Endothelial cell of umbilical vein (primary cell): ENCODE measurements at regions not wholly inside any gene's neighbourhood (a gene's known extent, or its start where the extent isn't known, plus 50 kb on each side); places are given as distances from the start of the nearest gene placed in this dataset.

Source experiments
- BruUV-seq: library from RNA; stranded (reverse); fragments of 400-500 nt; replicated peaks from 2 replicates; lab custom pipeline; 2021; lab: Mats Ljungman, UMichigan
- CTCF ChIA-PET: fragments of 300-600, 350-600 bp; sonication (Branson Sonifier 250); formaldehyde crosslinking; loops from one replicate; lab custom pipeline; 2021; ENCODE audit warnings: antibody characterized with exemption, inconsistent platforms; lab: Charles Lee
- POLR2A ChIA-PET: fragments of 300-600, 350-600 bp; sonication (Branson Sonifier 250); formaldehyde crosslinking; loops from one replicate; lab custom pipeline; 2021; ENCODE audit warnings: antibody characterized with exemption, inconsistent platforms; lab: Charles Lee
- DNase-seq: peaks from one replicate; pipeline ENCODE4 v3.0.0-alpha.2; 2011; ENCODE audit warnings: low read depth, low spot score
- FAIRE-seq: peaks from 2 replicates; lab custom pipeline; 2011; peaks lifted over from hg19 to GRCh38; lab: Jason Lieb, UNC
- H2AFZ ChIP-seq: 2 replicates; pipeline ENCODE4 v1.6.0; 2012; ENCODE audit warnings: low read depth, low read length, control low read depth, inconsistent platforms
- H3K27ac ChIP-seq: 2 replicates; pipeline ENCODE4 v1.5.1; 2011; ENCODE audit warnings: low read depth, mild to moderate bottlenecking, control low read depth, low read length, moderate library complexity; ENCODE audit not compliant: insufficient read depth
- H3K27me3 ChIP-seq, 2 experiments: 2 replicates each; pipeline versions ENCODE4 v1.6.0 to v1.6.1; 2011; ENCODE audit warnings: low read length in 2 of 2, mixed read lengths in 1 of 2; ENCODE audit not compliant: control insufficient read depth in 2 of 2, insufficient read depth in 2 of 2
- H3K36me3 ChIP-seq, 2 experiments: 2 replicates in 1 of 2; 3 replicates in 1 of 2; pipeline ENCODE4 v1.5.1; 2011; ENCODE audit warnings: low read length in 2 of 2, mild to moderate bottlenecking in 1 of 2, moderate library complexity in 1 of 2; ENCODE audit not compliant: control insufficient read depth in 2 of 2, insufficient read depth in 2 of 2; ENCODE audit errors: extremely low read depth in 1 of 2
- H3K4me1 ChIP-seq: 3 replicates; pipeline ENCODE4 v1.5.1; 2011; ENCODE audit warnings: mild to moderate bottlenecking, low read length; ENCODE audit not compliant: control insufficient read depth, insufficient read depth; ENCODE audit errors: extremely low read depth
- H3K4me2 ChIP-seq: 2 replicates; pipeline ENCODE4 v1.6.1; 2011; ENCODE audit warnings: low read length, control low read depth, mixed read lengths; ENCODE audit not compliant: insufficient read depth
- H3K4me3 ChIP-seq, 3 experiments: fragments of 200-600 bp in 1 of 3; sonication (generic), shearing (Covaris generic) in 1 of 3; replicated peaks in 1 of 3; 2 replicates each; pipeline ENCODE4 v1.5.1; 2011 to 2016; ENCODE audit warnings: control low read depth in 3 of 3, low read length in 3 of 3, mild to moderate bottlenecking in 2 of 3, inconsistent platforms in 1 of 3, low read depth in 1 of 3, moderate library complexity in 1 of 3; ENCODE audit not compliant: insufficient read depth in 1 of 3
- H3K79me2 ChIP-seq: 2 replicates; pipeline ENCODE4 v1.6.0; 2012; ENCODE audit warnings: low read length, inconsistent platforms; ENCODE audit not compliant: control insufficient read depth, insufficient read depth
- H3K9ac ChIP-seq: replicated peaks from 2 replicates; pipeline ENCODE3; 2011; ENCODE audit warnings: low read length, control low read depth; ENCODE audit not compliant: insufficient read depth; ENCODE audit errors: extremely low read depth
- H3K9me1 ChIP-seq: replicated peaks from 3 replicates; pipeline ENCODE4 v1.6.0; 2011; ENCODE audit warnings: mild to moderate bottlenecking, low read length; ENCODE audit not compliant: control insufficient read depth, insufficient read depth; ENCODE audit errors: extremely low read depth
- H3K9me3 ChIP-seq: replicated peaks from 2 replicates; pipeline ENCODE4 v1.5.1; 2012; ENCODE audit warnings: low read length, inconsistent platforms; ENCODE audit not compliant: control insufficient read depth, insufficient read depth
- H4K20me1 ChIP-seq: replicated peaks from 2 replicates; pipeline ENCODE3; 2011; ENCODE audit warnings: mild to moderate bottlenecking, low read length; ENCODE audit not compliant: control insufficient read depth, insufficient read depth; ENCODE audit errors: extremely low read depth
- EZH2 ChIP-seq: IDR thresholded peaks from 2 replicates; pipeline ENCODE4 v1.6.1; 2012; ENCODE audit warnings: borderline replicate concordance, low read depth, mild to moderate bottlenecking, moderate library complexity, low read length, inconsistent platforms; ENCODE audit not compliant: severe bottlenecking
- POLR2A ChIP-seq: IDR thresholded peaks from 2 replicates; pipeline ENCODE4 v1.6.1; 2012; ENCODE audit warnings: low read depth, mild to moderate bottlenecking, control low read depth, low read length
- dilution Hi-C: fragments of 300-500 bp; cut with MboI; formaldehyde crosslinking; loops from one replicate; pipeline ENCODE4 v1.15.0; 2019; ENCODE audit warnings: low sequenced_read_pairs; ENCODE audit not compliant: extremely low pct_ligation_motif_present
- intact Hi-C: fragments of 100-400 bp; cut with micrococcal nuclease; formaldehyde crosslinking; loops from one replicate; pipeline ENCODE4 v1.10.0; 2022
- TF ChIP-seq, protein P1 (sequence below), 2 donors: IDR thresholded peaks; 1 replicate in 1 of 2; 2 replicates in 1 of 2; pipeline ENCODE4 v1.5.1; 2011; ENCODE audit warnings: low read length in 2 of 2, mild to moderate bottlenecking in 2 of 2, moderate library complexity in 2 of 2, control low read depth in 1 of 2, inconsistent platforms in 1 of 2, low read depth in 1 of 2; ENCODE audit not compliant: insufficient read depth in 1 of 2; ENCODE audit errors: extremely low read depth in 1 of 2

DNA sequence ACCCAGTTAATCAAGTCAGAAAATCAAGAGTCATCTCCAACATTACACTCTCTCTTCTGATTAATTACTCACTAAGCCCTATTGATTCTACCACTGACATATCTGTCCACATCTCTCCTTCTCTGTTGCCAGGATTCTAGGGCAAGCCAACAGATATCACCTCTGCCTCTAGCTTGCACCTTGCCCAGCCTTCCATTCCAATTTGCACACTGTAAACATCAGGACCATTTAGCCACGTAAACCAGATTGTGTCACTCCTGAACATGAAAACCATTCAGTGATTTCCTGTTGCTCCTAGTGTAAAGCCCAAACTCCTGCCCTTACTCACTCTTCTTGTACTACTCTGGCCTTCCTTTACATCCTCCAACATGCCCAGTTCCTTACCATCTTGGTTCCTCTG is 68.0 kb upstream of the PLS3 start:
- Histone ChIP-seq H3K4me1 (peaks cover 2% of the 10 kb centered on the region), H3K4me2 (no peak overlapping the region), H3K9me1 (no peaks in the 10 kb centered on the region), H3K27me3 (no peaks in the 10 kb centered on the region), H4K20me1 (no peaks in the 10 kb centered on the region), H3K4me3 (no peak overlapping the region), H3K9ac (no peak overlapping the region), H2AFZ (no peak overlapping the region), H3K27ac (no peak overlapping the region), H3K9me3 (no peaks in the 10 kb centered on the region), H3K36me3 (no peaks in the 10 kb centered on the region), H3K79me2 (no peaks in the 10 kb centered on the region)
- no peak for TF ChIP-seq EZH2
- BruUV-seq, result no TSS peak
- POLR2A ChIA-PET, result no interaction called here
- CTCF ChIA-PET, result no interaction called here
- FAIRE-seq, result no peak
- DNase-seq, result no peak
- intact Hi-C loops, result loop anchor here (5.0 kb wide), 1 partner anchor 69 kb away; the partner anchor contains the start of gene PLS3
- dilution Hi-C loops, result no loop called here

DNA sequence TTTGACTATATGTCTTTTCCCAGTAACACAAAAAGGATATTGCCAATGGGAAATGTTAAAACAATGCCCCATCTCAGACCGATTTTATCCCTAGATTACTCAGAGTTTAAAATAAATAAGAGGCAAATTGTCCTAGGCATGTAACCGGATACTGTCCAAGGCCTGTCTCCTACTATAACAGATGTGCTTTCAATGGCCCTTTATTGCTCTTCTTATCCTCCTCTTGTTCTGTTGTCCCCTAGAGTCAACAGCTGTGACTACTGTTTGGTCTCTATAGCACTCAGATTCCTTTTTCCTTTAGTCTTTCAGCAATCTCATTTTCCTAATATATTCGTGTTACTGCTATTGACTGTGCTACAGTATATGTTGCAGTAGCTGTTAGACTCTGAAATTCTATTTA is 66.8 kb upstream of the PLS3 start:
- H2AFZ ChIP-seq, result no peak overlapping the region
- H3K9me1 ChIP-seq, result no peaks in the 10 kb centered on the region
- H3K27me3 ChIP-seq, result no peaks in the 10 kb centered on the region
- POLR2A ChIA-PET, result no interaction called here
- CTCF ChIA-PET, result no interaction called here
- H3K9me3 ChIP-seq, result no peaks in the 10 kb centered on the region
- H3K79me2 ChIP-seq, result no peaks in the 10 kb centered on the region
- no peaks in the 10 kb centered on the region for H4K20me1 ChIP-seq
- dilution Hi-C loops, result no loop called here
- H3K9ac ChIP-seq, result no peak overlapping the region
- DNase-seq (peak; percentile 14), FAIRE-seq (no peak)
- H3K4me2 ChIP-seq, result no peak overlapping the region
- no TSS peak for BruUV-seq
- intact Hi-C loops, result loop anchor here (5.0 kb wide), 1 partner anchor 68 kb away; the partner anchor contains the start of gene PLS3
- H3K4me3 ChIP-seq, result no peak overlapping the region
- H3K36me3 ChIP-seq, result no peaks in the 10 kb centered on the region
- TF ChIP-seq, protein P1, sequence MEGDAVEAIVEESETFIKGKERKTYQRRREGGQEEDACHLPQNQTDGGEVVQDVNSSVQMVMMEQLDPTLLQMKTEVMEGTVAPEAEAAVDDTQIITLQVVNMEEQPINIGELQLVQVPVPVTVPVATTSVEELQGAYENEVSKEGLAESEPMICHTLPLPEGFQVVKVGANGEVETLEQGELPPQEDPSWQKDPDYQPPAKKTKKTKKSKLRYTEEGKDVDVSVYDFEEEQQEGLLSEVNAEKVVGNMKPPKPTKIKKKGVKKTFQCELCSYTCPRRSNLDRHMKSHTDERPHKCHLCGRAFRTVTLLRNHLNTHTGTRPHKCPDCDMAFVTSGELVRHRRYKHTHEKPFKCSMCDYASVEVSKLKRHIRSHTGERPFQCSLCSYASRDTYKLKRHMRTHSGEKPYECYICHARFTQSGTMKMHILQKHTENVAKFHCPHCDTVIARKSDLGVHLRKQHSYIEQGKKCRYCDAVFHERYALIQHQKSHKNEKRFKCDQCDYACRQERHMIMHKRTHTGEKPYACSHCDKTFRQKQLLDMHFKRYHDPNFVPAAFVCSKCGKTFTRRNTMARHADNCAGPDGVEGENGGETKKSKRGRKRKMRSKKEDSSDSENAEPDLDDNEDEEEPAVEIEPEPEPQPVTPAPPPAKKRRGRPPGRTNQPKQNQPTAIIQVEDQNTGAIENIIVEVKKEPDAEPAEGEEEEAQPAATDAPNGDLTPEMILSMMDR (IDR thresholded peaks at IDR 0.05; ENCODE audit: extremely low read depth in 1 of 2, insufficient read depth in 1 of 2, low read depth in 1 of 2, low read length in 2 of 2), result no peak
- no peak for TF ChIP-seq POLR2A
- peaks cover 2% of the 10 kb centered on the region for H3K4me1 ChIP-seq
- H3K27ac ChIP-seq, result no peak overlapping the region
